Thymus (tissue), 11 donors: ENCODE measurements at regions not wholly inside any gene's neighbourhood (a gene's known extent, or its start where the extent isn't known, plus 50 kb on each side); places are given as distances from the start of the nearest gene placed in this dataset.

ENCODE experiments used
- DNase-seq, 9 donors: peaks; one replicate each; pipeline ENCODE4 v3.0.0-alpha.2; 2013; ENCODE audit warnings: low spot score in 9 of 9, low read depth in 6 of 9, missing footprints in 1 of 9
- H3K27ac ChIP-seq, 2 donors: one replicate each; pipeline ENCODE4 v1.5.1; 2013; ENCODE audit warnings: control low read depth in 1 of 2, low read depth in 1 of 2, low read length in 1 of 2, mild to moderate bottlenecking in 1 of 2, moderate library complexity in 1 of 2
- H3K27me3 ChIP-seq, 2 donors: one replicate each; pipeline ENCODE4 v1.5.1; 2013; ENCODE audit warnings: low read length in 1 of 2; ENCODE audit not compliant: control insufficient read depth in 2 of 2, insufficient read depth in 1 of 2
- H3K36me3 ChIP-seq, 2 donors: one replicate each; pipeline ENCODE4 v1.5.1; 2013; ENCODE audit warnings: low read length in 1 of 2, mild to moderate bottlenecking in 1 of 2, moderate library complexity in 1 of 2; ENCODE audit not compliant: control insufficient read depth in 2 of 2, insufficient read depth in 2 of 2
- H3K4me1 ChIP-seq, 2 donors: one replicate each; pipeline ENCODE4 v1.5.1; 2013; ENCODE audit warnings: low read length in 2 of 2; ENCODE audit not compliant: control insufficient read depth in 2 of 2, insufficient read depth in 2 of 2
- H3K4me3 ChIP-seq, 2 donors: one replicate each; pipeline ENCODE4 v1.5.1; 2013; ENCODE audit warnings: low read length in 2 of 2, control low read depth in 1 of 2, mild to moderate bottlenecking in 1 of 2
- H3K9me3 ChIP-seq, 2 donors: one replicate each; pipeline ENCODE4 v1.5.1; 2013; ENCODE audit warnings: low read length in 1 of 2, mild to moderate bottlenecking in 1 of 2; ENCODE audit not compliant: control insufficient read depth in 2 of 2, insufficient read depth in 1 of 2
- WGBS: extraction: QIAGEN DNeasy Blood & Tissue Kit; methylation state at CpG from one replicate; pipeline ENCODE4 v1.1.7; 2013; 5-methylcytosine and 5-hydroxymethylcytosine counted together
- donor health status: healthy.

DNA sequence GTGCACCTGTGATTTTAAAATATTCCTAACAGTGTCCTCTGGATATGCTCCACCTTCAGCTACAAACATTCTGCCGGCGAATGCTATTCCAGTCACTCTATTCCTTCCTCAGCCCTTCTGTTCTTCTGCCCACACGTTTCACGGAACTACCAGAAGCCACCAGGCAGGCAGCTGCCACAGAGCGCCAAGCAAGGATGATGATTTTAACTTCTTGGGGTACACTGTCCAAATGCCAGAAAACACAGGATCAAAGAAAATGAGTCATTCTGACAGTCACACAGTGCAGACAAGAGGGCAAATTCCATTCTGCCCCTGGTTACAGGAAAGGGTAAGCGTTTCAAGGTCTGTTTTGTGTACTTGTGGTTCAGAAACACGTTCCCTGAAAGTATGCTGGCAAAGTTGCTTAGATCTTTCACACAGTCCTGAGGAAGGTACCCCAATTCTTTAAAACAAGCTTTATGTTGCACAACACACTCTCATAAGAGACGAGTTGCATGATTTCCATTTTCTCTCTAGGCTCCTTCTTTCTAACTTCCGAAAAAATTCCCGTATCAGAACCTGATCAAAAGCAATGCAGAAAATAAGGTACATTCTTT lies 508.3 kb upstream of the PKN2 start:
- no peaks in the 10 kb centered on the region for H3K4me1 ChIP-seq
- no peaks in the 10 kb centered on the region for H3K27me3 ChIP-seq
- H3K27ac ChIP-seq = no peak overlapping the region
- H3K36me3 ChIP-seq = no peaks in the 10 kb centered on the region
- WGBS = 85% methylated on average over 10 of the region's 10 CpGs
- H3K9me3 ChIP-seq = no peaks in the 10 kb centered on the region
- DNase-seq = no peak
- no peak overlapping the region for H3K4me3 ChIP-seq

DNA sequence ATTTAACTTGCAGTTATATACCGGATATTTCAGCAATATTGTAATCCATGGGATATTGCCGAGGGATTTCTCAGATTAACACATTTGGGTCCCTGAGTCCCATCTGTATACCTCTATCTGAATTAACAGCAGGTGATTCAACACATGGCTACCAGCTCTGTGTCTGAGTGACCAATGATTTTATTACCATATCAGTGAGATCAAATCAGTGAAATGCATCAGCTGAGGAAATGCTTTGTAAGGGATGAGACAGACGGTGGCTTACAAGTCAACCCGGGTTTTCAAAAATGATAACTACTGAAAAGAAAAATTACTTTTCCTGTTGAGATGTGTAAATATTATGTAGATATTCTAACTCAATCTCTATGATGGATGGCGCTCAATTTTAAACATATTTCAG lies 504.1 kb upstream of the PKN2 start:
- Histone ChIP-seq H3K4me3 (no peak overlapping the region), H3K36me3 (no peaks in the 10 kb centered on the region), H3K9me3 (no peaks in the 10 kb centered on the region), H3K4me1 (no peaks in the 10 kb centered on the region), H3K27ac (no peak overlapping the region), H3K27me3 (no peaks in the 10 kb centered on the region)
- DNase-seq = no peak
- WGBS = 96% methylated on average over 5 of the region's 5 CpGs

DNA sequence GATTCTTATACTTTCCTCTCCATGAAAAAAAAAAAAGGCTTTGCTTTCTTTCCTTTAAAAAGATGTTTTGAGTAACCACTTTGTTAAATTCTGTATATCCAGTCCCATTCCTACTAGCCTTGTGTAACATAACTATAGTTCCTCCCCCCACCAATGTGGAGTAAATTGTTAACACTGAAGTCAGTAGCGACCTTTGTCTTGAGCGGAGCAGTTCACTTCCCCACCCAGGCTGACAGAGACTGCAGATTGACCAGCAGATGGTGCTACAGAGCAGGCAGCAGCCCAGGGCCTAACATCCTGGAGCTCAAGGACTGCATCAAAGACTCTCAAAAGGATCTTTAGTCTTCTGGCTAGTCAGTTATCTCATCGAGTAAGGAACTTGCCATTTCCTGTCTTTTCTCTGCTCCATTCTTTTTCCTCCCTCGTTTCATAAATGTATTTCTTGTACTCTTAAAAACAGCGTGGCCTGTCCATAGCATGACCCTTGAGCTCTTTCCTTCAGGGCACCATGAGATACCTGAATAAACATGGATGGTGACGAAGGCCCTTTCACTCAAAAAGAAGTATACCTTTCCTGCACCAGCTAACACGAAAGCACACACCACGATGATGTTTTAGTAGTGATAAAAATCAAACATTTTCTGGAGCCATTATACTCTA lies 503.5 kb upstream of the PKN2 start:
- Histone ChIP-seq H3K27ac (no peak overlapping the region), H3K4me1 (no peaks in the 10 kb centered on the region), H3K27me3 (no peaks in the 10 kb centered on the region), H3K36me3 (no peaks in the 10 kb centered on the region), H3K9me3 (no peaks in the 10 kb centered on the region), H3K4me3 (no peak overlapping the region)
- peak; percentile 37 to 83 (median 54) for DNase-seq
- 49% methylated on average over 8 of the region's 8 CpGs for WGBS

DNA sequence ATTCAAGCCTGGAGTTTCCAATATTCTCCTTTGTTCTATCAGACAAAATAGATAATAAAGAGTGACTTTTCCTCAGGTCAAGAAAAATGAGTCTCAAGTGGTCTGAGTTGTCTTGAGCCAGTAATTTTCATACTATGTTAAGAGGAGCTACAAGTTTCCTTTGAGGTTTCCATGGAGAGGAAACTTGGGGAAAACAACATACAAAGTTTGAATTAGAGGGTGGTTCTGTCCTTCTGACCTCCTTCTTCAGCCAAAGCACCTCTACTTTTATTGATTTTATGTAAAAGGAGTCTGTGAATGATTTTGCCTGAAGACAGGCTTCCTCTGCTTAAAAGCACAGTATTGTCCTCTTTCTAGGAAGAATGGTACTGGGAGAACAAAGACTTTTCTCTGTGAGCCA lies 497.2 kb upstream of the PKN2 start:
- no peaks in the 10 kb centered on the region for H3K9me3 ChIP-seq
- H3K4me1 ChIP-seq = no peaks in the 10 kb centered on the region

DNA sequence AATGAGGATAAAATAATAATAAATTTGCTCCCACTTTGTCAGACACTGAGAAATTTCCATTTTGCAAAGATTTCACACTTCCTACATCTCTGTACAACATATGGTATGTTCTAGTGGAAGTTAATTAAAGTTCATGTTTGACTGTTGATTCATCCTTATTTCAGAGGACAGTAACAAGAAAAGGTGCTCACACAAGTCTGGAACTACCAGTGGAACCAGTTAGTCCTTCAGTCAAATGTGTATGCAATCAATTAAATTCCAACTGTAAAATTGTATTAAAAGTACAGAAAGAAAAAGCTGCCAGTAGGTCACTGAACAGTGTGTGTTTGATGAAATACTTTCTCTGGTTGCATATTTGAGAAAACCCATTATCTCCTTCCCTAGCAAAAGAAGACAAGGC lies 496.0 kb upstream of the PKN2 start:
- Histone ChIP-seq H3K27me3 (no peaks in the 10 kb centered on the region), H3K4me1 (no peaks in the 10 kb centered on the region), H3K27ac (no peak overlapping the region), H3K9me3 (no peaks in the 10 kb centered on the region), H3K4me3 (no peak overlapping the region), H3K36me3 (no peaks in the 10 kb centered on the region)
- DNase-seq = no peak

More for the DNA sequence above, 497.2 kb upstream of the PKN2 start:
- Histone ChIP-seq H3K27ac (no peak overlapping the region), H3K27me3 (no peaks in the 10 kb centered on the region), H3K36me3 (no peaks in the 10 kb centered on the region), H3K4me3 (no peak overlapping the region)
- no peak for DNase-seq

DNA sequence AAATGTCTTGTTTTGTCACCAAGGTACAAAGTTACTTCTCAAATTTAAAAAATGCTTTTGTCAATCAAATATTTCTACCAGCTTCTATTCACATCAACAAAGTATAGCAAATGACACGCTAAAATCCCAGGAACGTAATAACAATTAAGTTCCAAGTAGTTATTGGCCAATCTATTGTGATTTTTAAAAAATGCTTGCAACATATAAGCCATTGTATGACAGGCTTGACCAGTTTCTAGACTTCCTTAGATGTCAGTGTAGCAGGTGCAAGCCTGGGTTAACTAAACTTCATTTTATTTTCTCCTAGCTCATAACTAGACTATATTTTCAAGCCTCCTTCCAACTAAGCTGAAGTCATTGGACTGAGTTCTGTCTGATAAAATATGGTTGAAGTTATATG lies 494.5 kb upstream of the PKN2 start:
- no peaks in the 10 kb centered on the region for H3K9me3 ChIP-seq
- no peaks in the 10 kb centered on the region for H3K36me3 ChIP-seq
- no peaks in the 10 kb centered on the region for H3K27me3 ChIP-seq
- H3K27ac ChIP-seq = no peak overlapping the region
- H3K4me1 ChIP-seq = no peaks in the 10 kb centered on the region
- H3K4me3 ChIP-seq = no peak overlapping the region
- DNase-seq = no peak
- 96% methylated on average over 2 of the region's 2 CpGs for WGBS

DNA sequence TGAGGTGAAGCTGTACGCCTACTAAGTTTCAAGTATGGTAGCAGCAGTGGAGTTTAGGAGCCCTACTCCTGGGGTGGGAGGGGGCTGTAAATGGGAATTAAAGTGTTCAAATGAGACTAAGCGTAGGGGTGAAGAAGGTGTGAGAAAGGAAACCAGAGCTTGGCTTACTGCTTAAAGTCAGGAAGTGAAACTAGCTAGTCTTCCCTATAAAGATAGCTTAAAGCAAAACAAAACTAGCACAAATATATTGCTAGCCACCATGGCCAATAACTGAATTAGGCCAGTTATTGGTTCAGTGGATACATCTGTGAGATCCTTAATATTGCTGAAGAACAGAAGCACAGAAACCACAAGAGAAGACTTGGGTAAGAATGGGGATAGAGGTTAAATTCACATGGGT lies 492.2 kb upstream of the PKN2 start:
- Histone ChIP-seq H3K27ac (no peak overlapping the region), H3K4me1 (no peaks in the 10 kb centered on the region), H3K9me3 (no peaks in the 10 kb centered on the region), H3K27me3 (no peaks in the 10 kb centered on the region), H3K4me3 (no peak overlapping the region), H3K36me3 (no peaks in the 10 kb centered on the region)
- no peak for DNase-seq
- WGBS = 90% methylated on average over 2 of the region's 2 CpGs

DNA sequence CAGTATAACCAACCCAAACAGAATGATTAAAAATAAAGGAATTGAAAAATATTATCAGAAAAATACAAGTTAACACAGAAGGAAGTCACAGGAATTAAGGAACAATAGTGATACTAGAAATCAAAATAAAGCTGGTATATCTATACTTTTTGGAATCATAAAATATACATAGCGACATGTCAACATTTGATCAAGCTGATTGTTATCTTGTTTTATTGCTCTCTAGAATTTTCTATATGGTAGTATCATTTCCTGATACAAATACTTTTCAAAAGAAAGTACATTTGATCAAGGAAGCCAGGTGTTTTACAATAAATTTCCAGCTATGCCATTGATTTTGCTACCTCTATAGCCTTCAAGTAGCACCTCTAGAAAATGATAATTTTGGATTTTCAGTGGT lies 489.5 kb upstream of the PKN2 start:
- no peaks in the 10 kb centered on the region for H3K4me1 ChIP-seq
- H3K4me3 ChIP-seq = no peak overlapping the region
- no peaks in the 10 kb centered on the region for H3K36me3 ChIP-seq
- H3K27me3 ChIP-seq = no peaks in the 10 kb centered on the region
- DNase-seq = no peak
- no peak overlapping the region for H3K27ac ChIP-seq
- WGBS = 100% methylated on average over 1 of the region's 1 CpG
- no peaks in the 10 kb centered on the region for H3K9me3 ChIP-seq

DNA sequence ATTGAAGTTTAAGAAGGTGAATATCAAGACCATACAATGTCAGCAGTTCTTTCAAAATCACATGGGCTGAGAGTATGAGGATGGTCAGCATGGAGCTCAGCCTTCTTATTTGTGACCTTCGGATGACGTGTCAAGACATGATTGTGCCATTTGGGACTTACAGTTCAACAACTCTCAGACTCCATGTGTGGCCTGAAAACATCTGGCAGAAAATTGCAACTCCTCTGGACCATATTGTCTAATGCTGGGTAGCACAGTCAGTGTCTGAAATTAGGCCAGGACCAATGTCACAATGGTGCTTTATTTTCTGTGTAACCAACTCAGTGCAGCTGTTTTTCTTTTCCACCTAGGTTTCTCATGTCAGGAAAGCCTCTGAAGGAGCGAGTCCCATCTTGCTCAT lies 483.5 kb upstream of the PKN2 start:
- Histone ChIP-seq H3K27ac (no peak overlapping the region), H3K36me3 (no peaks in the 10 kb centered on the region), H3K27me3 (no peaks in the 10 kb centered on the region), H3K4me1 (no peaks in the 10 kb centered on the region), H3K9me3 (no peaks in the 10 kb centered on the region), H3K4me3 (no peak overlapping the region)
- 94% methylated on average over 3 of the region's 3 CpGs for WGBS
- no peak for DNase-seq
